Stimulated activated CD8-positive, alpha-beta memory T cell treated with anti-CD3 and anti-CD28 coated beads, Interleukin-12 subunit alpha, Interleukin-12 subunit beta, amount 100 ng/mL, for 4 hours (primary cell): ENCODE measurements at regions not wholly inside any gene's neighbourhood (a gene's known extent, or its start where the extent isn't known, plus 50 kb on each side); places are given as distances from the start of the nearest gene placed in this dataset.
"Not testable (repeated sequence)": the region's sequence is repeated elsewhere in the genome, so short reads cannot be mapped to it uniquely, and the experiment has no call there.

ENCODE experiments used
- DNase-seq: peaks from one replicate; pipeline ENCODE4 v3.0.0-alpha.2; 2020; ENCODE audit warnings: low read depth

- DNase-seq: no peak
Measured at GRCh38 chr2:128613876-128614275, 295.2 kb upstream of the HS6ST1 start.

- not testable (repeated sequence) for DNase-seq
Measured at GRCh38 chr2:128614907-128615306, 296.2 kb upstream of the HS6ST1 start.

GRCh38 chr2:128615571-128615970, 296.9 kb upstream of the HS6ST1 start:
- no peak for DNase-seq

- no peak for DNase-seq
Measured at GRCh38 chr2:128617029-128617590, 298.4 kb upstream of the HS6ST1 start.

GRCh38 chr2:128617661-128618060, 299.0 kb upstream of the HS6ST1 start:
- no peak for DNase-seq

GRCh38 chr2:128618642-128619041, 300.0 kb upstream of the HS6ST1 start:
- no peak for DNase-seq

GRCh38 chr2:128619471-128620325, 301.0 kb upstream of the HS6ST1 start:
- no peak for DNase-seq

- DNase-seq: no peak
Measured at GRCh38 chr2:128621074-128621473, 302.4 kb upstream of the HS6ST1 start.

GRCh38 chr2:128622371-128622770, 303.7 kb upstream of the HS6ST1 start:
- DNase-seq: no peak

- DNase-seq: no peak
Measured at GRCh38 chr2:128622955-128623620, 304.4 kb upstream of the HS6ST1 start.

- no peak for DNase-seq
Measured at GRCh38 chr2:128623776-128624761, 305.4 kb upstream of the HS6ST1 start.

GRCh38 chr2:128624956-128625355, 306.3 kb upstream of the HS6ST1 start:
- DNase-seq: no peak

GRCh38 chr2:128625421-128625820, 306.8 kb upstream of the HS6ST1 start:
- DNase-seq: no peak

GRCh38 chr2:128625963-128626759, 307.5 kb upstream of the HS6ST1 start:
- no peak for DNase-seq

GRCh38 chr2:128626760-128627511, 308.3 kb upstream of the HS6ST1 start:
- DNase-seq: no peak

GRCh38 chr2:128628206-128628605, 309.5 kb upstream of the HS6ST1 start:
- DNase-seq: no peak

GRCh38 chr2:128628996-128629395, 310.3 kb upstream of the HS6ST1 start:
- DNase-seq: no peak

GRCh38 chr2:128630974-128631697, 312.5 kb upstream of the HS6ST1 start:
- no peak for DNase-seq

- no peak for DNase-seq
Measured at GRCh38 chr2:128631698-128632500, 313.2 kb upstream of the HS6ST1 start.
